K562 (cell line): ENCODE measurements at regions not wholly inside any gene's neighbourhood (a gene's known extent, or its start where the extent isn't known, plus 50 kb on each side); places are given as distances from the start of the nearest gene placed in this dataset.

Experiments used
- ATAC-seq: fragments of 200-7000 bp; cut with Tn5 transposase; 3 replicates; pipeline ENCODE4 v1.9.1; 2020; ENCODE audit warnings: moderate library complexity
- BruUV-seq: library from RNA; stranded (reverse); fragments of 400-500 nt; replicated peaks from 2 replicates; lab custom pipeline; 2021; lab: Mats Ljungman, UMichigan
- CTCF ChIA-PET: fragments of 300-600 bp; formaldehyde crosslinking; extraction: SDS; loops from one replicate; lab custom pipeline; 2021; ENCODE audit warnings: low intra/inter-chr PET ratio; lab: Yijun Ruan, JAX
- POLR2A ChIA-PET: fragments of 300-600, 350-650 bp; sonication (Branson Sonifier 250); formaldehyde crosslinking; extraction: SDS; loops from one replicate; lab custom pipeline; 2021; ENCODE audit warnings: antibody characterized with exemption, inconsistent platforms; lab: Yijun Ruan, JAX
- DNase-seq, 4 experiments: peaks; one replicate each; pipeline versions ENCODE4 v3.0.0 to v3.0.0-alpha.2; 2011 to 2018; ENCODE audit warnings: low spot score in 3 of 4, mixed read lengths in 3 of 4; ENCODE audit errors: extremely low read depth in 1 of 4
- FAIRE-seq: peaks from 2 replicates; lab custom pipeline; 2011; peaks lifted over from hg19 to GRCh38; lab: Jason Lieb, UNC
- H2AFZ ChIP-seq: 2 replicates; pipeline ENCODE4 v1.6.0; 2011; ENCODE audit warnings: low read depth, low read length, control low read depth, inconsistent platforms
- H3K27ac ChIP-seq: fragments of 200-600 bp; 3 replicates; pipeline ENCODE4 v1.8.0; 2011; ENCODE audit warnings: low read depth, mild to moderate bottlenecking, control low read depth, inconsistent platforms, low read length, moderate library complexity, mixed read lengths; ENCODE audit errors: extremely low read depth
- H3K27me3 ChIP-seq, 2 experiments: fragments of 300-600 bp in 1 of 2; 2 replicates in 1 of 2; 3 replicates in 1 of 2; pipeline versions ENCODE4 v1.6.0 to v1.8.0; 2011; ENCODE audit warnings: inconsistent platforms in 2 of 2, low read length in 2 of 2, mild to moderate bottlenecking in 1 of 2, mixed read lengths in 1 of 2, moderate library complexity in 1 of 2; ENCODE audit not compliant: control insufficient read depth in 2 of 2, insufficient read depth in 2 of 2
- H3K36me3 ChIP-seq: fragments of 300-600 bp; 3 replicates; pipeline ENCODE4 v1.8.0; 2011; ENCODE audit warnings: mild to moderate bottlenecking, low read length, inconsistent platforms; ENCODE audit not compliant: control insufficient read depth, insufficient read depth
- H3K4me1 ChIP-seq, 2 experiments: fragments of 200-600 bp in 1 of 2; replicated peaks in 1 of 2; 2 replicates in 1 of 2; 3 replicates in 1 of 2; pipeline versions ENCODE4 v1.5.1 to v1.8.0; 2011; ENCODE audit warnings: inconsistent platforms in 2 of 2, low read length in 2 of 2, mild to moderate bottlenecking in 1 of 2, mixed read lengths in 1 of 2, moderate library complexity in 1 of 2; ENCODE audit not compliant: control insufficient read depth in 2 of 2, insufficient read depth in 2 of 2
- H3K4me2 ChIP-seq: 2 replicates; pipeline ENCODE4 v1.6.1; 2011; ENCODE audit warnings: low read length, control low read depth, inconsistent platforms, mixed read lengths; ENCODE audit not compliant: insufficient read depth
- H3K4me3 ChIP-seq: fragments of 200-600 bp; sonication (generic), shearing (Covaris generic); 2 replicates; pipeline ENCODE4 v1.5.1; 2016; ENCODE audit warnings: control low read depth, inconsistent platforms
- H3K79me2 ChIP-seq: fragments of 200-600 bp; 3 replicates; pipeline ENCODE4 v1.8.0; 2011; ENCODE audit warnings: low read length, inconsistent platforms; ENCODE audit not compliant: control insufficient read depth, insufficient read depth
- H3K9ac ChIP-seq, 2 experiments: 2 replicates each; pipeline versions ENCODE4 v1.6.0 to v1.6.1; 2011; ENCODE audit warnings: low read depth in 2 of 2, low read length in 2 of 2, control low read depth in 1 of 2, inconsistent platforms in 1 of 2, mild to moderate bottlenecking in 1 of 2, mixed read lengths in 1 of 2; ENCODE audit not compliant: insufficient read depth in 1 of 2
- H3K9me1 ChIP-seq: one replicate; pipeline ENCODE4 v1.6.0; 2011; ENCODE audit warnings: inconsistent platforms, mild to moderate bottlenecking, low read length, moderate library complexity; ENCODE audit not compliant: control insufficient read depth, insufficient read depth
- H3K9me3 ChIP-seq: replicated peaks from 2 replicates; pipeline ENCODE4 v1.5.1; 2011; ENCODE audit warnings: low read depth, low read length, inconsistent platforms; ENCODE audit not compliant: control insufficient read depth, insufficient read depth
- H4K20me1 ChIP-seq: replicated peaks from 2 replicates; pipeline ENCODE4 v1.6.1; 2011; ENCODE audit warnings: low read length, inconsistent platforms, mixed read lengths; ENCODE audit not compliant: control insufficient read depth, insufficient read depth
- HDAC1 ChIP-seq, 2 experiments: fragments of 450-650 bp; IDR thresholded peaks; 2 replicates each; pipeline ENCODE4 v1.6.1; 2016 to 2017; ENCODE audit warnings: inconsistent platforms in 1 of 2, mild to moderate bottlenecking in 1 of 2, moderate library complexity in 1 of 2
- NELFE ChIP-seq: IDR thresholded peaks from 2 replicates; pipeline ENCODE4 v1.6.1; 2011; ENCODE audit warnings: mild to moderate bottlenecking; ENCODE audit not compliant: insufficient read depth, insufficient read length
- PRMT5 ChIP-seq: sonication (generic); formaldehyde crosslinking; IDR thresholded peaks from 2 replicates; pipeline ENCODE4 v1.5.0; 2020; ENCODE audit warnings: missing genetic modification reagents
- RFX1 ChIP-seq: fragments of 450-650 bp; IDR thresholded peaks from 2 replicates; pipeline ENCODE4 v1.6.1; 2016; ENCODE audit warnings: mild to moderate bottlenecking, moderate library complexity
- ZNF316 ChIP-seq: fragments of 450-650 bp; IDR thresholded peaks from 2 replicates; pipeline ENCODE4 v1.6.1; 2016
- ZNF584 ChIP-seq: fragments of 200-800 bp; sonication (Bioruptor generic); IDR thresholded peaks from 2 replicates; pipeline ENCODE4 v1.6.1; 2016; ENCODE audit warnings: low read depth, mild to moderate bottlenecking, missing genetic modification characterization, missing compliant biosample characterization
- WGBS: fragments of 100-300 bp; shearing (Covaris generic); methylation state at CpG from one replicate; pipeline ENCODE4 v1.1.6; 2016; ENCODE audit warnings: low coverage, mixed read lengths; ENCODE audit not compliant: insufficient coverage; ENCODE audit errors: missing lambda C conversion rate; 5-methylcytosine and 5-hydroxymethylcytosine counted together
- in situ Hi-C: fragments of 300-500 bp; cut with MboI; formaldehyde crosslinking; loops from 4 replicates; pipeline ENCODE4 v1.15.0; 2018; ENCODE audit warnings: inconsistent platforms, mixed read lengths
- intact Hi-C: fragments of 100-400 bp; cut with micrococcal nuclease; formaldehyde crosslinking; loops from 2 replicates; pipeline ENCODE4 v1.14.2; 2022
- TF ChIP-seq, protein P1 (sequence below), 2 experiments: fragments of 450-650 bp in 1 of 2; sonication (generic) in 1 of 2; formaldehyde crosslinking in 1 of 2; IDR thresholded peaks; 2 replicates each; pipeline versions ENCODE4 v1.7.1 to v1.9.0; 2016 to 2022; ENCODE audit warnings: inconsistent platforms in 1 of 2, mild to moderate bottlenecking in 1 of 2, missing genetic modification reagents in 1 of 2

DNA sequence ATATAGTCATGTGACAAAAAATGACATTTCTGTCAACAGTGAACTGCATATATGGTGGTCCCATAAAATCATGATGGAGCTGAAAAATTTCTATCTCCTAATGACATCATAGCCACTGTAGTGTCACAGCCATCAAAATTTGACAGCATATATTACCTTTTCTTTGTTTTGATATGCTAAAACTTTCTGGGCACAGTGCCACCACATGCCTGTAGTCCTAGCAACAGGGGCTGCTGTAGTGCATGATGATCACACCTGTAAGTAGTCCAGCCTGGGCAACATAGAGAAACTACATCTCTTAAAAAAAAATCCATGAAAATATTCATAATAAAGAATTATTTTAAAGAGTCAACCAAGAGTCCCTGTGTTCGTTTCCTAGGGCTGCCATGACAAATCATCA is 155.5 kb upstream of the SERTAD2 start:
- no peaks in the 10 kb centered on the region for H3K9me1 ChIP-seq
- no peak overlapping the region for H3K9ac ChIP-seq
- no peaks in the 10 kb centered on the region for H3K79me2 ChIP-seq
- H3K4me3 ChIP-seq: no peak overlapping the region
- CTCF ChIA-PET: no interaction called here
- WGBS: 8% methylated on average over 1 of the region's 1 CpG
- no peak for DNase-seq
- no peak for ATAC-seq
- intact Hi-C loops: no loop called here
- TF ChIP-seq PRMT5 (CRISPR knock-in tag) (no peak), RFX1 (peak; percentile 20; the same call in 1 of the 2 replicates), NELFE (no peak), ZNF584 (CRISPR knock-in tag) (no peak)
- TF ChIP-seq, all 486 proteins: peak for 1
- no TSS peak for BruUV-seq
- Histone ChIP-seq H4K20me1 (no peaks in the 10 kb centered on the region), H3K27me3 (no peaks in the 10 kb centered on the region), H3K4me1 (peaks cover 0 to 5% of the 10 kb centered on the region in 2 experiments; a peak in 2 of 5 replicates), H3K36me3 (no peaks in the 10 kb centered on the region), H3K27ac (no peak overlapping the region), H3K4me2 (no peak overlapping the region), H2AFZ (no peak overlapping the region), H3K9me3 (no peaks in the 10 kb centered on the region)
- FAIRE-seq: no peak
- POLR2A ChIA-PET: interaction anchor here (0.6 to 2.3 kb wide), 2 partner anchors 13 to 20 kb away, joined by 3 to 6 read pairs; no protein-coding TSS in a partner anchor
- in situ Hi-C loops: no loop called here

DNA sequence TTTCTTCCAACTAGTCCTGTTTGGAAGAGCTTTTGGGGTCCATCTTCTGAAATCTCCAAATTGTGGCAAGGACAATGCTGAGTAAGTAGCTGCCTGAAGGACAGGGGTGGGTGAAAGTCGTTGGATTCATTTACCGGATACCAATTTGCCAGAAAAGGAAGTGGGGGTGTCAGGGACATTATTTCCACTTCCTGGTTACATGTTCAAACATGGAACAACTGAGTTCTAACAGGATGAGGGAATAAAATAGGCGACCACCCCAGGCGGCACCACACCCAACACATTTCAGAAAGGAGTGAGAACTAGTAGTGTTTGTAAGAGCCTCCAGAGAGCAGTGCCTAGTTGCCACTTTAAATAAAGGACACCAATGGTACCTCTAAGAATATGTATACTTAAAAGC is 158.6 kb upstream of the SERTAD2 start:
- BruUV-seq: no TSS peak
- in situ Hi-C loops (no loop called here), intact Hi-C loops (no loop called here)
- Histone ChIP-seq H3K36me3 (no peaks in the 10 kb centered on the region), H3K27ac (no peak overlapping the region), H3K9me3 (no peaks in the 10 kb centered on the region), H3K79me2 (no peaks in the 10 kb centered on the region), H3K4me3 (no peak overlapping the region), H3K4me1 (peaks cover 0 to 10% of the 10 kb centered on the region in 2 experiments; a peak in 3 of 5 replicates), H3K4me2 (no peak overlapping the region), H4K20me1 (no peaks in the 10 kb centered on the region), H3K27me3 (no peaks in the 10 kb centered on the region), H2AFZ (peak overlapping the region; percentile 77), H3K9ac (no peak overlapping the region), H3K9me1 (no peaks in the 10 kb centered on the region)
- ChIA-PET POLR2A (interaction anchor here (1.0 to 1.3 kb wide), 2 partner anchors 8 to 12 kb away, joined by 3 to 4 read pairs; no protein-coding TSS in a partner anchor), CTCF (no interaction called here)
- TF ChIP-seq, protein P1, sequence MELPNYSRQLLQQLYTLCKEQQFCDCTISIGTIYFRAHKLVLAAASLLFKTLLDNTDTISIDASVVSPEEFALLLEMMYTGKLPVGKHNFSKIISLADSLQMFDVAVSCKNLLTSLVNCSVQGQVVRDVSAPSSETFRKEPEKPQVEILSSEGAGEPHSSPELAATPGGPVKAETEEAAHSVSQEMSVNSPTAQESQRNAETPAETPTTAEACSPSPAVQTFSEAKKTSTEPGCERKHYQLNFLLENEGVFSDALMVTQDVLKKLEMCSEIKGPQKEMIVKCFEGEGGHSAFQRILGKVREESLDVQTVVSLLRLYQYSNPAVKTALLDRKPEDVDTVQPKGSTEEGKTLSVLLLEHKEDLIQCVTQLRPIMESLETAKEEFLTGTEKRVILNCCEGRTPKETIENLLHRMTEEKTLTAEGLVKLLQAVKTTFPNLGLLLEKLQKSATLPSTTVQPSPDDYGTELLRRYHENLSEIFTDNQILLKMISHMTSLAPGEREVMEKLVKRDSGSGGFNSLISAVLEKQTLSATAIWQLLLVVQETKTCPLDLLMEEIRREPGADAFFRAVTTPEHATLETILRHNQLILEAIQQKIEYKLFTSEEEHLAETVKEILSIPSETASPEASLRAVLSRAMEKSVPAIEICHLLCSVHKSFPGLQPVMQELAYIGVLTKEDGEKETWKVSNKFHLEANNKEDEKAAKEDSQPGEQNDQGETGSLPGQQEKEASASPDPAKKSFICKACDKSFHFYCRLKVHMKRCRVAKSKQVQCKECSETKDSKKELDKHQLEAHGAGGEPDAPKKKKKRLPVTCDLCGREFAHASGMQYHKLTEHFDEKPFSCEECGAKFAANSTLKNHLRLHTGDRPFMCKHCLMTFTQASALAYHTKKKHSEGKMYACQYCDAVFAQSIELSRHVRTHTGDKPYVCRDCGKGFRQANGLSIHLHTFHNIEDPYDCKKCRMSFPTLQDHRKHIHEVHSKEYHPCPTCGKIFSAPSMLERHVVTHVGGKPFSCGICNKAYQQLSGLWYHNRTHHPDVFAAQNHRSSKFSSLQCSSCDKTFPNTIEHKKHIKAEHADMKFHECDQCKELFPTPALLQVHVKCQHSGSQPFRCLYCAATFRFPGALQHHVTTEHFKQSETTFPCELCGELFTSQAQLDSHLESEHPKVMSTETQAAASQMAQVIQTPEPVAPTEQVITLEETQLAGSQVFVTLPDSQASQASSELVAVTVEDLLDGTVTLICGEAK (IDR thresholded peaks at IDR 0.05): 0 out of 2 replicates have a peak, but pooled peaks have one; percentile 31
- TF ChIP-seq, protein P1 (CRISPR knock-in tag; IDR thresholded peaks at IDR 0.05): no peak
- TF ChIP-seq HDAC1 (IDR thresholded peaks at IDR 0.05): no peak
- no peak for TF ChIP-seq ZNF316
- FAIRE-seq (no peak), ATAC-seq (no peak), DNase-seq (no peak)
- 14% methylated on average over 4 of the region's 4 CpGs for WGBS
